ENCODE measurements at regions not wholly inside any gene's neighbourhood (a gene's known extent, or its start where the extent isn't known, plus 50 kb on each side); places are given as distances from the start of the nearest gene placed in this dataset.

DNA sequence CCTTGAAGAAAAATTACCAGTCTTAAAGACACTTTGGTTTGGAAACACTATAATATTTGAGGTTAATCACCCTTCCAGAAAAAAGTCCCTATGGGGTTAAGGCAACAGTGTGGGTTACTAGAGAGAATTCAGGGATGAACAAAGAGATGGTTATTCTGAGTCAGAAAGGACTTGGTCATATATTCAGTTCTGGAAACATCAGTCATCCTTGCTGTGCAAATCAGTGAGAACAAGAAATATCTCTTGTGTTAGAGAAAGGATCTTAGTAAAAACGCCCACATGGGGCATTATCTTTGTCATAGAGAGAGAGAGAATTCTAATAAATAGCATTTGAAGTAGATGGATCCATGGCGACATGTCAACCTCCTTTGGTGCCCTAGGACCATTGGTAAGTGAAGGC lies 59.4 kb upstream of the E2F7 start:
- DNase-seq (ENCODE audit: low read depth), result peak; percentile 70

DNA sequence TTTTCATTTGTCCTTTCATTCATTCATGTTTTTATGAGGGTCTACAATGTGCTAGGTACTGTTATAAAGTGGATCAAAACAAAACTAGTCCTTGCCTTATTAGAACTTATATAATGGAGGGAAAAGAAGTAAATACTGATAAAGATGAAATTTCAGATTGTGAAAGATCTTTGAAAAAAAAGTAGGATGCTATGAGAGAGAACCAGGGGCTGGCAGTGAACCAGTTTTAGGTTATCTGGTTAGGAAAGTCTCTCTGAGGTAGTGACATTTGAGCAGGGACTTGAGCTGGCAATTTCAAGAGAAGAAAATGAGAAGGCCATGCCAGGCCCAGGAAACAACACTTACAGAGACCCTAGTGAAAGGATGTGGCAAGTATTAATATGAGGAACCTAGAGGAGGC lies 57.3 kb upstream of the E2F7 start:
- DNase-seq (ENCODE audit: low read depth), result peak; percentile 14

DNA sequence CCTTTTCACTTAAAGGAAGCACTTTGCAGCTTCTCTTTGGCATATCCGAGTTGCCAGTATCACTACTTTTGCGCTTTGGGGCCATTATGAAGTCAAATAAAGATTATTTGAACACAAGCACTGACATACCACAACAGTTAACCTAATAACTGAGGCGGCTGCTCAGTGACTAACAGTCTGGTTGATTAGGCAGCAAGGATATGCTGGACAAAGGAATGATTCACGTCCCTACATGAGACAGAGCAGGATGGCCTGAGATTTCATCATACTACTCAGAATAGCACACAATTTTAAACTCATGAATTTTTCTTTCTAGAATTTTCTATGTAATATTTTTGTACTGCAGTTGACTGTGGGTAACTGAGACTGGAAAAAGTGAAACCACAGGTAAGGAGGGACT lies 56.9 kb upstream of the E2F7 start:
- DNase-seq (ENCODE audit: low read depth), result peak; percentile 97

DNA sequence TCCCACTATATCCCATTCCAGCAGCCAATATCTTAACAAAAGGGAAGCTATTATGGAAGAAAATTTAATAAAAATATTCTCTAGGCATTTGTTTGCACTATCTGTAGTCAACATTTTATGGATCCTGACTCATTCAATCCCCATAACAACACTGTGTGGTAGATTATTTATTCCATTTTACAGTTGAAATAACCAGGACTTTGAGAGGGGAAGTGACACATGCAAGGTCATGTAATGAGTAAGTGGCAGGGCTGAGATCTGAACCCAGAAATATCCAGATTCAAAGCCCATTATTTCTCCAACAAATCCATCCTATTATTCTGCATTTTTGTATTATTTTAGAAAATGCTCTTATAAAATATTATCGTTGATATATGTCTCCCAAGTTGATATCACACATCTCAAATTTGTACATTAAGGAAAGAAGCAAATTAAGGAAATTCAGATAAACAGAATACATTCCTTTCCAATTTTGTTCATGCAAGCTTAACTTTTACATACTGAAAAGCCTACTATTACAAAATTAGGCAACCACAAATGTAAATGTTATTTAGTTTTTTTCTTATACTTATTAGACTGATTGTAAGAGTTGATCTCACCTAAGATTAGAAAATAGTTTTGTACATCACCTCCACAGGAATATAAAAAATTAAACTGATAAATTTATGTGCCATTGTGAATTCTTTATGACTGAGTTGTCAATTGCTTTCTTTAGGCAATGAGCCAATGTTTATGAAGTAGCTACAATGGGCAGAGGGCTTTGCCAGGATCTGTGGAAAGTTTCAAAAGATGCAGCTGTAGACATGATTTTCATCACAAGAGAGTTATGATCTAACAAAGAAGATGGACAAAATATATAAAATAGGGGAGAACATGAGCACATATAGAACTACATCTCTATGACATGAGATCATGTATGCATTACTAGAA lies 55.1 kb upstream of the E2F7 start:
- peak; percentile 96 for DNase-seq (ENCODE audit: low read depth)

DNA sequence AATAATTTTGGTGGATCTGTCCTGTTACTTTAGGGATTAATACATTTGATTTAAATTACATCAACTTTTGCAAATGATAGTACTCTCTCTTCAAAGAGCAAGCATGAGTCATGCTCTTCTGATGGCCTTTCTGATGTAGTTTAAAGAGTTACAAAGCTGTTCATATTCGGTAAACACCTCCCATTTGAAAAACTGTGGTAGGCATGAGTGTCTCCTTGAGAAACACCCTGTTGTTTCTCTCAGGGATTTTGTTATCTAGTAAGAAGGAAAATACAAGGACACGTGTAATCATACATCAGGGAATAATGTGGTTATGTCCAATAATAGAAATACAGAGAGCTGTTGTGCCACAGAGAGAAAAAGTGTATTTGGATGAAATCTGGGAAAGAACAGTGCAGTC lies 53.3 kb upstream of the E2F7 start:
- peak; percentile 75 for DNase-seq (ENCODE audit: low read depth)

DNA sequence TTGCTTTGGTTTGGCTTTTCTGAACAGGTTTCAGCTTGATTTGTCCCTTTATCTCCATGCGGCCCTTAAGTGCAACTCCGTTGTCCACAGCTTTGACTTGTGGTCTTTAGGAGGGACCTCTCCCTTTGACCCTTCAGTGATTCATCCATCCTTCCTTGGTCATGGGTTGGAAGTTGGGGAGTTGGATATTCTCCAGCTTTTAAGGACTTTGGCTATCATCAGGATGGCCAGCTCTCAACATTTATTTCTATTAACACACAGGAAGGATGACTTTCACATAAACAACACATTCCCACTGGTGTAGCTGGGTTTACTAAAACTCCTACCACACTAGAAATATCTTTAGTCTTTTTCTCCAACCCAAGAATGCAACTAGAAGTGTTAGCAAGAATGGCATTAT lies 50.9 kb upstream of the E2F7 start:
- DNase-seq (ENCODE audit: low read depth), result peak; percentile 95

DNA sequence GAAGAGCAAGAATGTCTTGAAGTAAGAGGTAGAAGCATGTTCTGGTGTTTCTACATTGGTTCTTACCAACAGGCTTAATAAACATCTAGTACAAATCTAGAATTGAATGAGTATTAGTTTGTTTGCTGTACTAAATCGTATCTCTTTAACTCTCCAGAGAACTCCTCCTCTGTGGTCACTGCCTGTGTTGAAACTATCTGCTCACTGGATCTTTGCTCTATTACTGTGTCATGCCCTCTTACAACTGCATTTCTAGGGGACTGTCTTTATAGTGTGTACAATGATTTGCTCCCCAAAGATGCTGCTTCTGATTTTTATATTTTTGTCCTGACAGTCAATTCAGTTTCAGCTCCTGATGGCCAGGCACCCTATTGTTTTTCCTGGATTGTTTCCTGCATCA lies 50.1 kb upstream of the E2F7 start:
- peak; percentile 59 for DNase-seq (ENCODE audit: low read depth)
